Vagina (tissue), 2 donors: ENCODE measurements at regions not wholly inside any gene's neighbourhood (a gene's known extent, or its start where the extent isn't known, plus 50 kb on each side); places are given as distances from the start of the nearest gene placed in this dataset.

Experiments used
- DNase-seq, 2 donors: peaks; one replicate each; pipeline ENCODE4 v3.0.0-alpha.2; 2017; ENCODE audit errors: extremely low spot score in 2 of 2
- H3K27ac ChIP-seq: fragments of 200-600 bp; sonication (generic); one replicate; pipeline ENCODE4 v1.5.1; 2019
- H3K27me3 ChIP-seq: fragments of 200-600 bp; sonication (generic); one replicate; pipeline ENCODE4 v1.5.1; 2019
- H3K36me3 ChIP-seq, 2 donors: fragments of 200-600 bp; sonication (generic); one replicate each; pipeline ENCODE4 v1.5.1; 2017 to 2019
- H3K4me1 ChIP-seq: fragments of 200-600 bp; sonication (generic); one replicate; pipeline ENCODE4 v1.5.1; 2019
- H3K4me3 ChIP-seq, 2 donors: fragments of 200-600 bp; sonication (generic); 1 replicate in 1 of 2; 2 replicates in 1 of 2; pipeline ENCODE4 v1.5.1; 2016 to 2019
- H3K9me3 ChIP-seq: fragments of 200-600 bp; sonication (generic); one replicate; pipeline ENCODE4 v1.5.1; 2019
- POLR2A ChIP-seq, 2 donors: fragments of 450-650 bp; IDR thresholded peaks; one replicate each; pipeline ENCODE4 v1.6.1; 2017; ENCODE audit warnings: antibody characterized with exemption in 2 of 2, mild to moderate bottlenecking in 2 of 2, moderate library complexity in 2 of 2
- POLR2AphosphoS5 ChIP-seq, 2 donors: sonication (generic); formaldehyde crosslinking; IDR thresholded peaks; one replicate each; pipeline ENCODE4 v1.9.0; 2017; ENCODE audit warnings: antibody characterized with exemption in 2 of 2, mild to moderate bottlenecking in 2 of 2, low read depth in 1 of 2; ENCODE audit not compliant: insufficient read depth in 1 of 2
- intact Hi-C: fragments of 100-400 bp; cut with DNase I; formaldehyde crosslinking; loops from one replicate; pipeline ENCODE4 v1.15.1; 2023
- TF ChIP-seq, protein P1 (sequence below), 3 experiments: fragments of 450-650 bp in 2 of 3; fragments of 200-600 bp in 1 of 3; sonication (generic) in 1 of 3; IDR thresholded peaks; one replicate each; pipeline ENCODE4 v1.5.1; 2017 to 2019; ENCODE audit warnings: antibody characterized with exemption in 3 of 3, mild to moderate bottlenecking in 2 of 3, moderate library complexity in 2 of 3

DNA sequence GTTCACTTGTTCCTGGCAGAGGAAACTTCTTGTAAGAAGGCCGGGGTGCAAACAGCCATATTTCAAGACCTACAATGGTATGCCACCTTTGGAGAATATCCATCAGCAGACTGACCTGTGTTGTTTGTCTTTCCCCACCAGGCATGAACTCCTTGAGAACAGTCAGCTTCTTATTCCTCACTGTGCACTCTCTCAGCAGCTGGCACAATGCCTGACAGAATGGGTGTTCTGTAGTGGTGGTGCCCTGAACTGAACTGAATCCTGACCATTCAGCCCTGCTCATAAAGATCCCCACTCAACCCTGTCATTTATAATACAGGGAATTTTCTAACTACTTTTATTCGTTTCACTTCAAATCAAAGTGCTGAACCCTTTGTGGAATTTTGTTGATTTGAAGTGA lies 206.9 kb downstream of the COX7C start:
- no peak for DNase-seq
- H3K36me3 ChIP-seq = no peaks in the 10 kb centered on the region
- no peak overlapping the region for H3K27ac ChIP-seq
- no peak for TF ChIP-seq POLR2AphosphoS5 (IDR thresholded peaks at IDR 0.05; ENCODE audit: insufficient read depth in 1 of 2, low read depth in 1 of 2)
- TF ChIP-seq POLR2A (IDR thresholded peaks at IDR 0.05) = no peak
- TF ChIP-seq, protein P1, sequence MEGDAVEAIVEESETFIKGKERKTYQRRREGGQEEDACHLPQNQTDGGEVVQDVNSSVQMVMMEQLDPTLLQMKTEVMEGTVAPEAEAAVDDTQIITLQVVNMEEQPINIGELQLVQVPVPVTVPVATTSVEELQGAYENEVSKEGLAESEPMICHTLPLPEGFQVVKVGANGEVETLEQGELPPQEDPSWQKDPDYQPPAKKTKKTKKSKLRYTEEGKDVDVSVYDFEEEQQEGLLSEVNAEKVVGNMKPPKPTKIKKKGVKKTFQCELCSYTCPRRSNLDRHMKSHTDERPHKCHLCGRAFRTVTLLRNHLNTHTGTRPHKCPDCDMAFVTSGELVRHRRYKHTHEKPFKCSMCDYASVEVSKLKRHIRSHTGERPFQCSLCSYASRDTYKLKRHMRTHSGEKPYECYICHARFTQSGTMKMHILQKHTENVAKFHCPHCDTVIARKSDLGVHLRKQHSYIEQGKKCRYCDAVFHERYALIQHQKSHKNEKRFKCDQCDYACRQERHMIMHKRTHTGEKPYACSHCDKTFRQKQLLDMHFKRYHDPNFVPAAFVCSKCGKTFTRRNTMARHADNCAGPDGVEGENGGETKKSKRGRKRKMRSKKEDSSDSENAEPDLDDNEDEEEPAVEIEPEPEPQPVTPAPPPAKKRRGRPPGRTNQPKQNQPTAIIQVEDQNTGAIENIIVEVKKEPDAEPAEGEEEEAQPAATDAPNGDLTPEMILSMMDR (IDR thresholded peaks at IDR 0.05) = no peak
- no peak overlapping the region for H3K4me3 ChIP-seq
- no peaks in the 10 kb centered on the region for H3K9me3 ChIP-seq
- no peaks in the 10 kb centered on the region for H3K4me1 ChIP-seq
- intact Hi-C loops = no loop called here
- H3K27me3 ChIP-seq = no peaks in the 10 kb centered on the region

DNA sequence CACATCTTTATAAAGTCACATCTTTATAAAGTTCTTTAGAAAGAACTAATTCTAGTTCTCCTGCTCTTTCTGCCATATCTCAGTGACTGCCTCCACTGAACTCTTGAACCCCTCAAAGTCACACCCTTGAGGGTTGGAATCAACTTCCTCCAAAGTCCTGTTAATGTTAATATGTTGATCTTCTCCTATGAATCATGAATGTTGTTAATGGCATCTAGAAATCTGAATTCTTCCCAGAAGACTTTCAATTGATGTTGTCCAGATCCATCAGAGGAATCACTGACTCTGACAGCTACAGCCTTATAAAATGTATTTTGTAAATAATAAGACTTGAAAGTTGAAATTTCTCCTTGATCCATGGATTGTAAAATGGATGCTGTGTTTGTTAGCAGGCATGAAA lies 213.4 kb downstream of the COX7C start:
- no peaks in the 10 kb centered on the region for H3K36me3 ChIP-seq
- no peak overlapping the region for H3K4me3 ChIP-seq
- H3K9me3 ChIP-seq = no peaks in the 10 kb centered on the region
- no peaks in the 10 kb centered on the region for H3K27me3 ChIP-seq
- no peak overlapping the region for H3K27ac ChIP-seq
- no peak for DNase-seq
- no peaks in the 10 kb centered on the region for H3K4me1 ChIP-seq
- TF ChIP-seq, protein P1 (IDR thresholded peaks at IDR 0.05) = no peak
- no peak for TF ChIP-seq POLR2AphosphoS5 (IDR thresholded peaks at IDR 0.05; ENCODE audit: insufficient read depth in 1 of 2, low read depth in 1 of 2)
- TF ChIP-seq POLR2A (IDR thresholded peaks at IDR 0.05) = no peak
- intact Hi-C loops = no loop called here

DNA sequence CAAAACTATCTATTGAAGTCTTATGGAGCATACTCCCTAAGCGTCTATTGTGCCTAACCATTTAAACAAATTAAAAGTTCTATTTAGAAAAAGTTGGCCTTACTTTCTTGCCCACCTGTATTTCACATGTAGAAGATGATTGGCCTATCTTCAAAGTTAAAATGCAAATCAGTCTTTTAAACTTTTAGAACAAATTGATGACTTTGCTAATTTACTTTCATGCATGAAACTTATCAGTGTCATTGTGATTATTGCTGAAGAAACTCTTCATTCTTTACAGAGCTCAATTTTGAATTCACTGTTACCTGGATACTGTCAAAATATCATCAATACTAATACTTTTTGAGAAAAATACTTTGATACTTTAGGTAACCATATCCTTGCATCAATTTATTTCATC lies 216.1 kb downstream of the COX7C start:
- no peaks in the 10 kb centered on the region for H3K27me3 ChIP-seq
- no peaks in the 10 kb centered on the region for H3K4me1 ChIP-seq
- no peak for DNase-seq
- TF ChIP-seq, protein P1 (IDR thresholded peaks at IDR 0.05) = no peak
- TF ChIP-seq POLR2A (IDR thresholded peaks at IDR 0.05) = no peak
- TF ChIP-seq POLR2AphosphoS5 (IDR thresholded peaks at IDR 0.05; ENCODE audit: insufficient read depth in 1 of 2, low read depth in 1 of 2) = no peak
- no peak overlapping the region for H3K27ac ChIP-seq
- H3K9me3 ChIP-seq = no peaks in the 10 kb centered on the region
- intact Hi-C loops = no loop called here
- no peaks in the 10 kb centered on the region for H3K36me3 ChIP-seq
- no peak overlapping the region for H3K4me3 ChIP-seq

DNA sequence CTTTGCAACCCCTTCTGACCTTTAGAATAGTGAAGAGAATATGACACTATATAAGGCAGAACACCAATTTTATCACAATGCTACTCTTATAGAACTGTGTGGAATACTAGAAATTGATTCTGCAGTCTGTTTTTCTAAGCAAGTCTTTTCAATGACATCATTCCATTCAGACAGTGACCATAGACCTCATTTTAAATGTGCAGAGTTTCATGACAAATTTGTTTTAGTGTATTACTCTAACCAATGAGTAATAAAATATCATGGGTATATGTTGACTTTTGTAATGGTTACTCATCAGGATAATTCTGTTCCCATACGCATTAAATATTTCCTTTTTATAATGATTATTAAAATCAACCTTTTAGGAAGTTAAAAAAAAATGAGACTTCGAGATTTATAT lies 219.9 kb downstream of the COX7C start:
- TF ChIP-seq POLR2A (IDR thresholded peaks at IDR 0.05) (no peak), POLR2AphosphoS5 (IDR thresholded peaks at IDR 0.05; ENCODE audit: insufficient read depth in 1 of 2, low read depth in 1 of 2) (no peak)
- TF ChIP-seq, protein P1 (IDR thresholded peaks at IDR 0.05) = no peak
- intact Hi-C loops = no loop called here

DNA sequence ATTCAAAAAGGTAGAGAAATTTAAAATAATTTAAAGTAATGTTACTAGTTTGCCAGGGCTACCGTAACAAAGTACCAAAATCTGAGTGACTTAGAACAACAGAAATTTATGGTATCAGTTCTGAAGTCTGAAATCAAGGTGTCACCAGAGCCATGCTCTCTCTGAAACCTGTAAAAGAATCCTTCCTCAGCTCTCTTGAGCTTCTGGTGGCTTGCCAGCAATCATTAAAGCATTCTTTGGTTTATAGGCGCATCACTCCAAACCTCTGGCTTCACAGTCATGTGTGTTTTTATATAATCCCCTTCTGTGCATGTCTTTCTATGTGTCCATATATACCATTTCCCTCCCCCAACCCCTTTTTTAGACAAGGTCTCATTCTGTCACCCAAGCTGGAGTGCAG lies 220.3 kb downstream of the COX7C start:
- intact Hi-C loops = no loop called here
- no peak overlapping the region for H3K27ac ChIP-seq
- no peaks in the 10 kb centered on the region for H3K36me3 ChIP-seq
- no peaks in the 10 kb centered on the region for H3K4me1 ChIP-seq
- H3K9me3 ChIP-seq = no peaks in the 10 kb centered on the region
- TF ChIP-seq POLR2AphosphoS5 (IDR thresholded peaks at IDR 0.05; ENCODE audit: insufficient read depth in 1 of 2, low read depth in 1 of 2) (no peak), POLR2A (IDR thresholded peaks at IDR 0.05) (no peak)
- TF ChIP-seq, protein P1 (IDR thresholded peaks at IDR 0.05) = no peak
- no peaks in the 10 kb centered on the region for H3K27me3 ChIP-seq
- no peak for DNase-seq
- no peak overlapping the region for H3K4me3 ChIP-seq

More for the DNA sequence above, 219.9 kb downstream of the COX7C start:
- H3K27ac ChIP-seq = no peak overlapping the region
- no peak for DNase-seq
- no peaks in the 10 kb centered on the region for H3K4me1 ChIP-seq
- no peaks in the 10 kb centered on the region for H3K36me3 ChIP-seq
- H3K9me3 ChIP-seq = no peaks in the 10 kb centered on the region
- no peaks in the 10 kb centered on the region for H3K27me3 ChIP-seq
- no peak overlapping the region for H3K4me3 ChIP-seq
